NT2/D1 (cell line): ENCODE measurements at regions not wholly inside any gene's neighbourhood (a gene's known extent, or its start where the extent isn't known, plus 50 kb on each side); places are given as distances from the start of the nearest gene placed in this dataset.

ENCODE experiments used
- DNase-seq: peaks from one replicate; pipeline ENCODE4 v3.0.0-alpha.2; 2011; ENCODE audit warnings: low read depth, low spot score
- H3K27me3 ChIP-seq: 2 replicates; pipeline ENCODE4 v1.6.0; 2011; ENCODE audit warnings: mild to moderate bottlenecking; ENCODE audit not compliant: insufficient read length, insufficient read depth
- H3K36me3 ChIP-seq: 2 replicates; pipeline ENCODE4 v1.6.1; 2011; ENCODE audit warnings: mild to moderate bottlenecking, low read length, mixed read lengths; ENCODE audit not compliant: insufficient read depth, insufficient read length
- H3K4me1 ChIP-seq: 2 replicates; pipeline ENCODE4 v1.5.1; 2011; ENCODE audit not compliant: insufficient read depth, insufficient read length
- H3K4me3 ChIP-seq: 2 replicates; pipeline ENCODE4 v1.5.1; 2011; ENCODE audit warnings: low read depth; ENCODE audit not compliant: insufficient read length
- H3K9ac ChIP-seq: 2 replicates; pipeline ENCODE4 v1.6.0; 2011; ENCODE audit warnings: low read depth; ENCODE audit not compliant: insufficient read length
- H3K9me3 ChIP-seq: 2 replicates; pipeline ENCODE4 v1.5.1; 2011; ENCODE audit warnings: mild to moderate bottlenecking, low read length; ENCODE audit not compliant: insufficient read depth
- SUZ12 ChIP-seq: IDR thresholded peaks from 2 replicates; pipeline ENCODE4 v1.6.1; 2011; ENCODE audit not compliant: insufficient read length, insufficient read depth; ENCODE audit errors: extremely low read depth
- YY1 ChIP-seq: IDR thresholded peaks from 2 replicates; pipeline ENCODE4 v1.6.1; 2011; ENCODE audit not compliant: insufficient read length, insufficient read depth
- ZNF274 ChIP-seq: IDR thresholded peaks from 2 replicates; pipeline ENCODE4 v1.6.1; 2011; ENCODE audit warnings: mild to moderate bottlenecking, low read depth, low read length

DNA sequence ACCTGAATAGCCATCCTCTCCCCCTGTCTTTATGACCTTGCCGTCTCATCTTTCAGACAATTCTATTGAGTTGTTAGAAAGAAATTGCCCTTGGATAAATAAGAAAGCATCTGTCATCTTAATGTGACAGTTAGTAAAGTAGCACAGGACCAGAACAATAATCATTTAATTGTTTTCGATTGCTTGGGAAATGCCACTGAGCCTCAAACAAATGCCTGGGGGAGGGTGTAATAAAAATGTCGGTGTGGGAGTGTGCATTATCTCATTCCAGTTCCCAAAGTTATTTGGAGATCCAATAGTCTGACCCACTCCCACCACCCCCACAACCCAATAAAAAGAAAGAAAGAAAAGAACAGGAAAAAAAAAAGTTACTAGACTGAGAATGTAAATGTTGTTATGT, 509.3 kb upstream of the LRRC7 start:
- no peaks in the 10 kb centered on the region for H3K36me3 ChIP-seq
- no peaks in the 10 kb centered on the region for H3K9me3 ChIP-seq
- no peak for TF ChIP-seq ZNF274
- TF ChIP-seq SUZ12: no peak
- no peak for TF ChIP-seq YY1
- H3K27me3 ChIP-seq: no peaks in the 10 kb centered on the region
- H3K4me3 ChIP-seq: no peak overlapping the region
- H3K4me1 ChIP-seq: no peaks in the 10 kb centered on the region
- H3K9ac ChIP-seq: no peak overlapping the region
- no peak for DNase-seq

DNA sequence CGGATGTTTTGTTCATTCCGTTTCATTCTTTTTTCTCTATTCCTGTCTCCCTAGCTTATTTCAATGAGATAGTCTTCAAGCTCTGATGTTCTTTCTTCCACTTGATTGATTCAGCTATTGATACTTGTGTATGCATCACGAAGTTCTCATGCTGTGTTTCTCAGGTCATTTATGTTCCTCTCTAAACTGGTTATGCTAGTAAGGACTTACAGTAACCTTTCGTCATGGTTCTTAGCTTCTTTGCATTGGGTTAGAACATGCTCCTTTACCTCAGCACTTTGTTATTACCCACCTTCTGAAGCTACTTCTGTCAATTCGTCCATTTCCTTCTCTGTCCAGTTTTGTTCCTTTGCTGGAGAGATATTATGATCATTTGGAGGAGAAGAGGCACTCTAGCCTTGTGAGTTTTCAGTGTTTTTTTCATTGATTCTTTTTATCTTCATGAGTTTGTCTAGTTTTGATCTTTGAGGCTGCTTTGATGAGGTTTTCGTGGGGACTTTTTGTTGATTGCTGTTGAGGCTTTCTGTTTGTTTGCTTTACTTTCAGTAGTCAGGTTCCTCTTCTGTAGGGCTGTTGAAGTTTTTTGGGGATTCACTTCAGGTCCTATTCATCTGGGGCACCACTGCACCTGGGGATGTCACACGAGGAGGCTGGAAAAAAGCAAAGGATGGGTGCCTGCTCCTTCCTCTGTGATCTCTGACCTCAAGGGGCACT, 496.9 kb upstream of the LRRC7 start:
- DNase-seq: no peak
- Histone ChIP-seq H3K27me3 (no peaks in the 10 kb centered on the region), H3K9me3 (peaks cover 18% of the 10 kb centered on the region; the same call in 1 of the 2 replicates), H3K4me1 (no peaks in the 10 kb centered on the region), H3K4me3 (no peak overlapping the region), H3K9ac (no peak overlapping the region), H3K36me3 (no peaks in the 10 kb centered on the region)
- TF ChIP-seq YY1 (no peak), ZNF274 (no peak), SUZ12 (no peak)

DNA sequence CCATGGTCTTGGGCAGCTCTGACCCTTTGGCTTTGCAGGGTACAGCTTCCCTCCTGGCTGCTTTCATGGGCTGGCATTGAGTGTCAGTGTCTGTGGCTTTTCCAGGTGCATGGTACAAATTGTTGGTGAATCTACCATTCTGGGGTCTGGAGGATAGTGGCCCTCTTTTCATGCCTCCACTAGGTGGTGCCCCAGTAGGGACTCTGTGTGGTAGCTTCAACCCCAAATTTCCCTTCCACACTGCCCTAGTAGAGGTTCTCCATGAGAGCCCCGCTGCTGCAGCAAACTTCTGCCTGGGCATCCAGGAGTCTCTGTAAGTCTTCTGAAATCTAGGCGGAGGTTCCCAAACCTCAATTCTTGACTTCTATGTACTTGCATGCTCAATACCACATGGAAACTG, 494.5 kb upstream of the LRRC7 start:
- no peak for DNase-seq
- no peaks in the 10 kb centered on the region for H3K4me1 ChIP-seq

DNA sequence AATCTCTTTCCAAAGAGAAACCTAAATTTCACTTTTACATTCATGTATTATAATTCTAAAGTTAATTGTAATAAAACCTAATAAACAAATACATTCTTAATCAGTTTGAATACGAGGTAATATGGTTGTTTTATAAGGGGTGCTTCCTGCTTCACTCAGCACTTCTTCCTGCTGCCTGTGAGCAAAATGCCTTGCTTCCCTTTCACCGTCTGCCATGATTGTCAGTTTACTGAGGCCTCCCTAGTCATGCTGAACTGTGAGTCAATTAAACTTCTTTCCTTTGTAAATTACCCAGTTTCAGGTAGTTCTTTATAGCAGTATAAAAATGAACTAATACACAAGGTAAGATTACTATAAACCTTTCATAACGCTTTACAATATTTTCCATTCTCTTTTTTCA, 491.1 kb upstream of the LRRC7 start:
- peaks cover 18% of the 10 kb centered on the region; the same call in 1 of the 2 replicates for H3K9me3 ChIP-seq
- H3K27me3 ChIP-seq: no peaks in the 10 kb centered on the region
- no peak for DNase-seq
- TF ChIP-seq SUZ12: no peak
- no peaks in the 10 kb centered on the region for H3K36me3 ChIP-seq
- no peak overlapping the region for H3K4me3 ChIP-seq
- H3K9ac ChIP-seq: no peak overlapping the region
- H3K4me1 ChIP-seq: no peaks in the 10 kb centered on the region

More for the DNA sequence above, 494.5 kb upstream of the LRRC7 start:
- Histone ChIP-seq H3K9ac (no peak overlapping the region), H3K36me3 (no peaks in the 10 kb centered on the region), H3K4me3 (no peak overlapping the region), H3K27me3 (no peaks in the 10 kb centered on the region), H3K9me3 (peaks cover 18% of the 10 kb centered on the region; the same call in 1 of the 2 replicates)
- no peak for TF ChIP-seq ZNF274
- no peak for TF ChIP-seq SUZ12
- TF ChIP-seq YY1: no peak

DNA sequence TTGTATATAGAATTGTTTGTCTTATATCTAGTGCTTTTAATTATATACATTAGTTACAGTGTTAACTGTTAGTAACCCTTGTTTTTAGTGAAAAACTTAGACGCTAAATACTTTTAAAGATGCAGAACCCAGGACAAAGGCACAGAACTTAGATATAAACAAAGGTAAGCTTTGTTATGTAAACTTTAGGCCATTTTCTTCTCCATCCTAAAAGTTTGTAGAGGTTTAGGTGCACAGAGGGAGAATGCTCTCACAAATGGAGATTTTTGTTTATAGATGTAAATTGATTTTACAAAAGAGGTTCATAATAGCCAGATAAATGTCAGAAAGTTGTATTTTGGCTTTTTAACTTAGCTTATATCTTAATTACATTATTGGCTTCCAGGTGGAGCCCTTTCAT, 490.5 kb upstream of the LRRC7 start:
- Histone ChIP-seq H3K36me3 (no peaks in the 10 kb centered on the region), H3K4me3 (no peak overlapping the region), H3K27me3 (no peaks in the 10 kb centered on the region), H3K9ac (no peak overlapping the region), H3K4me1 (no peaks in the 10 kb centered on the region), H3K9me3 (peaks cover 16% of the 10 kb centered on the region; the same call in 1 of the 2 replicates)
- no peak for DNase-seq
- TF ChIP-seq ZNF274: no peak
- no peak for TF ChIP-seq YY1
- no peak for TF ChIP-seq SUZ12

DNA sequence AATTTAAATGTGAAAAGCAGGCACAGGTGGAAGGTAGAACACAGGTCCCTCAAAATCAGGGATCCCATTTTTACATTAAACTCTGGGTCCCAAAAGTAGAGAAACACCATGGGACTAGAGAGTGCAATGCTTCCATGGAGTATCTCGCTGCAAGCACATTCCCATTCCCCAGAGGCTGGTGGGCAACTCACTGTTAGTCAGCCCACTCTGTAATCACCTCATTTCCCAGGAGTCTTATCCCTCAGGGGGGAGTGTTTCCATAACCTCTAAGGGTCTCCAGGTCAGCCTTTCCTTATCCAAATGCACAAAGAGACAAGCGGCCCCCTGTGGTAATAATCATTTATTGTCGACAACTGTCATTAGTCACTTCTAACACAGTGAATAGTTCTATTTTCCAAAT, 490.1 kb upstream of the LRRC7 start:
- DNase-seq: no peak
- peaks cover 15% of the 10 kb centered on the region; the same call in 1 of the 2 replicates for H3K9me3 ChIP-seq
- no peak for TF ChIP-seq ZNF274
- no peak for TF ChIP-seq SUZ12
- TF ChIP-seq YY1: no peak
- no peaks in the 10 kb centered on the region for H3K4me1 ChIP-seq
- H3K9ac ChIP-seq: no peak overlapping the region
- no peaks in the 10 kb centered on the region for H3K36me3 ChIP-seq
- H3K27me3 ChIP-seq: no peaks in the 10 kb centered on the region
- H3K4me3 ChIP-seq: no peak overlapping the region

DNA sequence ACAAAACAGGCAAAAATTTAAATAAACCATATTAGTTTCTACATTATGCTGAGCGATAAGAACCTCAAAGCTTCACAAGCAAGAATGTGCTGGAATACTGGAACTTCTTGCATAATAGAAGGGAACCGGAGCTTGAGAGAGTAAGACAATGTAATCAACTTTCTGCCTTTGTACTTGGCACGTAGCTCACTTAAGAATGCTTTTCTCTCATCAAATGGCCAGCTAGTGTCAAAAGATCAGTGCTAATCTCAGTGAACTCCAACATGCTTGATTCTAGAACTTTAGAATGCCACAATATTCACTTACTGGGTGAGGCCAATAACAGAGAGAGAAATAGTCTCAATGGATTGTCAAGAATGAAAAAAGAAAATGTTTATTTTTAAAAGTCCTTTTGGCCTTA, 486.1 kb upstream of the LRRC7 start:
- TF ChIP-seq YY1: no peak
- TF ChIP-seq SUZ12: no peak
- no peak for TF ChIP-seq ZNF274
- H3K4me3 ChIP-seq: no peak overlapping the region
- H3K36me3 ChIP-seq: no peaks in the 10 kb centered on the region
- no peaks in the 10 kb centered on the region for H3K27me3 ChIP-seq
- no peak for DNase-seq
- H3K9ac ChIP-seq: no peak overlapping the region
- no peaks in the 10 kb centered on the region for H3K4me1 ChIP-seq
- H3K9me3 ChIP-seq: no peaks in the 10 kb centered on the region
